ENCODE measurements at regions not wholly inside any gene's neighbourhood (a gene's known extent, or its start where the extent isn't known, plus 50 kb on each side); places are given as distances from the start of the nearest gene placed in this dataset.
"Not testable (repeated sequence)": the region's sequence is repeated elsewhere in the genome, so short reads cannot be mapped to it uniquely, and the experiment has no call there.

GRCh38 chr2:195138435-195138834 lies 518.6 kb upstream of the SLC39A10 start:
- DNase-seq, result no peak

GRCh38 chr2:195125889-195126288 lies 531.1 kb upstream of the SLC39A10 start:
- DNase-seq, result not testable (repeated sequence)

- no peak for DNase-seq
Observed at GRCh38 chr2:195124391-195125079, 532.5 kb upstream of the SLC39A10 start.

GRCh38 chr2:195122653-195123052 lies 534.4 kb upstream of the SLC39A10 start:
- no peak for DNase-seq

- no peak for DNase-seq
Observed at GRCh38 chr2:195121341-195121740, 535.7 kb upstream of the SLC39A10 start.

GRCh38 chr2:195119231-195119630 lies 537.8 kb upstream of the SLC39A10 start:
- no peak for DNase-seq

GRCh38 chr2:195118276-195118675 lies 538.8 kb upstream of the SLC39A10 start:
- DNase-seq, result no peak

- DNase-seq, result no peak
Observed at GRCh38 chr2:195117011-195117410, 540.0 kb upstream of the SLC39A10 start.

- DNase-seq, result no peak
Observed at GRCh38 chr2:195115738-195116137, 541.3 kb upstream of the SLC39A10 start.

- DNase-seq, result no peak
Observed at GRCh38 chr2:195108182-195108581, 548.8 kb upstream of the SLC39A10 start.

- no peak for DNase-seq
Observed at GRCh38 chr2:195106681-195107380, 550.2 kb upstream of the SLC39A10 start.

GRCh38 chr2:195105581-195105980 lies 551.4 kb upstream of the SLC39A10 start:
- no peak for DNase-seq

- DNase-seq, result no peak
Observed at GRCh38 chr2:195094330-195094729, 562.7 kb upstream of the SLC39A10 start.

GRCh38 chr2:195092341-195092740 lies 564.7 kb upstream of the SLC39A10 start:
- DNase-seq, result no peak

GRCh38 chr2:195072806-195073205 lies 584.2 kb upstream of the SLC39A10 start:
- not testable (repeated sequence) for DNase-seq

GRCh38 chr2:195057001-195057400 lies 600.0 kb upstream of the SLC39A10 start:
- DNase-seq, result no peak

- no peak for DNase-seq
Observed at GRCh38 chr2:195055996-195056395, 601.0 kb upstream of the SLC39A10 start.

- DNase-seq, result no peak
Observed at GRCh38 chr2:195051401-195051800, 605.6 kb upstream of the SLC39A10 start.

GRCh38 chr2:195049372-195050031 lies 607.5 kb upstream of the SLC39A10 start:
- no peak for DNase-seq

GRCh38 chr2:195047955-195048354 lies 609.1 kb upstream of the SLC39A10 start:
- no peak for DNase-seq

- DNase-seq, result no peak
Observed at GRCh38 chr2:195044801-195045200, 612.2 kb upstream of the SLC39A10 start.

GRCh38 chr2:195038153-195038552 lies 618.9 kb upstream of the SLC39A10 start:
- no peak for DNase-seq

GRCh38 chr2:195037045-195037444 lies 620.0 kb upstream of the SLC39A10 start:
- no peak for DNase-seq

GRCh38 chr2:195031411-195031810 lies 625.6 kb upstream of the SLC39A10 start:
- DNase-seq, result no peak
